ENCODE measurements at regions not wholly inside any gene's neighbourhood (a gene's known extent, or its start where the extent isn't known, plus 50 kb on each side); places are given as distances from the start of the nearest gene placed in this dataset.

GRCh38 chr22:48796310-48797015, 1031.2 kb downstream of the BRD1 start:
- no peak for DNase-seq (ENCODE audit: low read depth, low spot score)
- no peak overlapping the region for H3K4me3 ChIP-seq (ENCODE audit: low read length)

- no peak for DNase-seq (ENCODE audit: low read depth, low spot score)
- H3K4me3 ChIP-seq (ENCODE audit: low read length): no peak overlapping the region
Measured at GRCh38 chr22:48795664-48796063, 1032.0 kb downstream of the BRD1 start.

- no peak overlapping the region for H3K4me3 ChIP-seq (ENCODE audit: low read length)
- no peak for DNase-seq (ENCODE audit: low read depth, low spot score)
Measured at GRCh38 chr22:48794906-48795305, 1032.8 kb downstream of the BRD1 start.

- H3K4me3 ChIP-seq (ENCODE audit: low read length): no peak overlapping the region
- DNase-seq (ENCODE audit: low read depth, low spot score): no peak
Measured at GRCh38 chr22:48793949-48794348, 1033.7 kb downstream of the BRD1 start.

- DNase-seq (ENCODE audit: low read depth, low spot score): no peak
- no peak overlapping the region for H3K4me3 ChIP-seq (ENCODE audit: low read length)
Measured at GRCh38 chr22:48786679-48786996, 1041.0 kb downstream of the BRD1 start.

- H3K4me3 ChIP-seq (ENCODE audit: low read length): no peak overlapping the region
- no peak for DNase-seq (ENCODE audit: low read depth, low spot score)
Measured at GRCh38 chr22:48785792-48786678, 1041.6 kb downstream of the BRD1 start.

- no peak overlapping the region for H3K4me3 ChIP-seq (ENCODE audit: low read length)
- DNase-seq (ENCODE audit: low read depth, low spot score): no peak
Measured at GRCh38 chr22:48784701-48785503, 1042.8 kb downstream of the BRD1 start.

GRCh38 chr22:48783821-48784266, 1043.8 kb downstream of the BRD1 start:
- DNase-seq (ENCODE audit: low read depth, low spot score): no peak
- H3K4me3 ChIP-seq (ENCODE audit: low read length): no peak overlapping the region

GRCh38 chr22:48782811-48783511, 1044.7 kb downstream of the BRD1 start:
- no peak for DNase-seq (ENCODE audit: low read depth, low spot score)
- no peak overlapping the region for H3K4me3 ChIP-seq (ENCODE audit: low read length)

- H3K4me3 ChIP-seq (ENCODE audit: low read length): no peak overlapping the region
- no peak for DNase-seq (ENCODE audit: low read depth, low spot score)
Measured at GRCh38 chr22:48782326-48782725, 1045.3 kb downstream of the BRD1 start.

- no peak for DNase-seq (ENCODE audit: low read depth, low spot score)
- no peak overlapping the region for H3K4me3 ChIP-seq (ENCODE audit: low read length)
Measured at GRCh38 chr22:48781868-48782267, 1045.8 kb downstream of the BRD1 start.

GRCh38 chr22:48781391-48781790, 1046.3 kb downstream of the BRD1 start:
- no peak overlapping the region for H3K4me3 ChIP-seq (ENCODE audit: low read length)
- no peak for DNase-seq (ENCODE audit: low read depth, low spot score)

GRCh38 chr22:48780597-48781277, 1046.9 kb downstream of the BRD1 start:
- DNase-seq (ENCODE audit: low read depth, low spot score): no peak
- no peak overlapping the region for H3K4me3 ChIP-seq (ENCODE audit: low read length)

- no peak overlapping the region for H3K4me3 ChIP-seq (ENCODE audit: low read length)
- DNase-seq (ENCODE audit: low read depth, low spot score): no peak
Measured at GRCh38 chr22:48779661-48780596, 1047.7 kb downstream of the BRD1 start.

GRCh38 chr22:48779211-48779643, 1048.4 kb downstream of the BRD1 start:
- H3K4me3 ChIP-seq (ENCODE audit: low read length): no peak overlapping the region
- no peak for DNase-seq (ENCODE audit: low read depth, low spot score)

- no peak overlapping the region for H3K4me3 ChIP-seq (ENCODE audit: low read length)
- DNase-seq (ENCODE audit: low read depth, low spot score): no peak
Measured at GRCh38 chr22:48778308-48779195, 1049.1 kb downstream of the BRD1 start.

Measured in Jurkat, Clone E6-1 (cell line).